Dermis blood vessel endothelial cell (primary cell): ENCODE measurements at regions not wholly inside any gene's neighbourhood (a gene's known extent, or its start where the extent isn't known, plus 50 kb on each side); places are given as distances from the start of the nearest gene placed in this dataset.

Source experiments
- DNase-seq: peaks from one replicate; pipeline ENCODE4 v3.0.0; 2010

DNA sequence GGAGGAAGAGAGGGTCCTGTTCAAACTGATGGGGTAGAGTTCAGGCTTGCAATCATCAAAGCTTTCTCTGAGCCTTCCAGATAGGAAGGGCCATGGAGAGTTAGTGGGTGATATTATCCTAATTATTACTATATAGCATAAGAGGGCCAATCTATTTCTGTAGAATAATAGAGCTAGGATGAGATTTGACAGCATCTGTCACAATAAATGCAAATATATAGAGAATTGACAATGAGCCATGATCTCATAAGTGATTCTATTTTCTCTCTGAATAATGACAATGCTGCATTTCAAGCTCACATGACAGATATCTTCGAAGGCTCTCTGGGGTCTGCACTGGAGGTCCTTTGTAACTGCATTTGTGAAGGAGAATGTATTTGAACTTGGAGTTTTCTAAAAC is 521.9 kb upstream of the CELF4 start:
- DNase-seq: no peak

DNA sequence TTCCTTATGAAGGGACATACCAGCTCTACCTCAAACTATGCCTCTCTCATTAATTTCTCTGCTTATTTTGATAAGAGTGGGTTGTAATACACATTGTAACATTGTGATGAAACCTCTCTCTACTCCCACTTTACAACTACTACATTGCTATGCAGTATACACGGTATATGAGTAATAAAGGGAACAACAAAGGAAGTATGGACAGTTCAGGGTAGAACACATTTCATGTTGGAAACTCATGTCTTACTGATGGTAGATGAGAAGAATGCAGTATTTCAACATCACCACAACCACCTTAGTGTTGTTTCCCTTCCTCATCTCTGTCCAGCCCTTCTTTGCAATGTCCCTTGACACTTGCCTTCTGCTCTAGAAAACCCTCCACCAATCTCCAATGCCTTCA is 515.9 kb upstream of the CELF4 start:
- DNase-seq: no peak

DNA sequence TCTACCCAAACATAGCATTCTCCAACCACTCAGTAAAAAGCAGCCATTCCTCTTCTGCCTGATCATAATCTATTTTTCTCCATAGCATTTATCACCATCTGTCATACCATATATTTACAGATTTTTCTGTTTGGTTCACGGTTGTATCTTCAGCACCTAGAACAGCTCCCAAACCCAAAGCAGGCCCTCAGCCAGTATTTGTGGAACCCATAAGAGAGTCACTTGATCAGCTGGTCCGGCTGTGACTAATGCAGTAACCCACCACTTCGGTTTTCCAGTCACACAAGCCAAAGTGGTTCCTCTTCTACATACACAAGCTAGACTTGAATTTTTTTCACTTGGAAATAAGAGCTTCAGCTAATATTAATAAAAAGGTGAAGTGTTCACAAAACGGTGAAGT is 511.6 kb upstream of the CELF4 start:
- DNase-seq: no peak

DNA sequence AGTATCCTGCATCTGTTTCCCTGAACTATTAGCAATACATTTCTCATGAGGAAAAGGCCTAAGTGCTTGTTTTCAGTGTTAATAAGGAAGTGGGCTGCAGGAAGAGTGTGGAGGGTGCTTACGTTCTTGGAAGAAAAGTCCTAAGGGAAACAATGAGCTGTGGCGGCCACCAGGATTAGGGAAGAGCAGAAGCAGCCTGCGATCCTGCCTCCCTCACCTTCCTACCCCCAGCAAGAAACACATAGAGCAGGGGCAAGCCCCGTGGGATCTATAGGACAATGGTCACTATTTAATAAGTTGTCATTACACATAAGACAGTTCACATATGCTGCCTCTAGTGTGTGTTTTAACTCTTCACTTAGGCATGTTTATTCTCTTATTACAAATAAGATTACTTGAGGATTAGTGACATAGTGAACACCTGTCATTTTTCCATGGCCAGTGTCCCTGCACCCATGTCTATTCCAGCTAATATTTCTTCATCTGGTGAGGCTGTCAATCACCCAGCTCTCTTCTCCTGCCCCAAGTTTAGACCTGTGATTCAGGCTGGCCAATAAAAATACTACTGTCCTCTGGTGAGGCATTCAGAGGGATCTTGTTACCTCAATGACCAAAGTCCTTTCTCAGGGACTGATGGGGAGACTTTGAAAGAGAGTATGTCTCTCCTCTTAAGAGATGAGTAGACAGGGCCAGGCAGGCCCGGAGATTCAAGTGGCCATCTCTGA is 510.9 kb upstream of the CELF4 start:
- no peak for DNase-seq

DNA sequence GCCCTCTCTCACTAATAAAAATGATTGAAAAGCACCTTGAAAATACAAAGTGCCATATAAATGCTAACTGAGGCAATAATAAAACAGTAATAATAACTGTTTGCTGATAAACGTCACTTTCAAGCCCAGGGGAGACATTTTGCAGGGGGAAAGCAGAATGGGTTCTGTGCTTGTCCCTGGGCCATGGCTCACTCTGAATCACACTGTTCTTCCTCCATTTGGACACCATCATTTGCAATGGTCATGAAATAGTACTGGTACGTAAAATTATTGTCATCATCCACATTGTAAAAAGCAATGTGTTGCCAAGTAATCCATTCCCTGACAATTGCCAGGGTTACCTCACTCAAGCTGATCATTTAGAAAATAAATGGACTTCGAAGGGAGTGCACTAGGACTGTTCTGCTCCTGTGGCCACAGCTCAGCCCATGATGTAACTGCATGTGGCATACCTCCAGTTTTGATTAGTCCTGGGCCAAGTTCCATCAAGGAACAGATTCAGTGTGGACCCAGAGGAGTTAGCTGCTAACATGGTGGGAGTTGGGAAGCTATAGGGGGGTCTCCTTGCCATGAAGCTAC is 508.8 kb upstream of the CELF4 start:
- DNase-seq: no peak

DNA sequence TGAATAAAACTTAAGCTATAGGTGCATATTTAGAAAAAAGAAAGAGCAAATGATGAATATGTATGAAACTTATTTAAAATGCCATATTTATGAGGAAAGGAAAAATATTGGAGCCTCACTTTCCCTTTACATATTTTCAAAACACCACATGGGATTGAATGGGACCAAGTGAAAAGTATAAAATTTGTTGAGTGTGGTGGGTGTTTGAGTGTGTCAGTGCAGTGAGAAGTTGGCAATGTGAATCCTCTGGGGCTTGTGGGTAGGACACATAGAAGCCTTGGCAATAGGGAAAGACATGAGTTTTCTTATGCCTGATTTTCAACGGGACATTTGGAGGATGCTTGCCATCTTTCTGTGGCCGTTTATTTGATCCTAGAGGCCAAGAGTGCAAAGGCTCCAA is 502.2 kb upstream of the CELF4 start:
- DNase-seq: no peak

DNA sequence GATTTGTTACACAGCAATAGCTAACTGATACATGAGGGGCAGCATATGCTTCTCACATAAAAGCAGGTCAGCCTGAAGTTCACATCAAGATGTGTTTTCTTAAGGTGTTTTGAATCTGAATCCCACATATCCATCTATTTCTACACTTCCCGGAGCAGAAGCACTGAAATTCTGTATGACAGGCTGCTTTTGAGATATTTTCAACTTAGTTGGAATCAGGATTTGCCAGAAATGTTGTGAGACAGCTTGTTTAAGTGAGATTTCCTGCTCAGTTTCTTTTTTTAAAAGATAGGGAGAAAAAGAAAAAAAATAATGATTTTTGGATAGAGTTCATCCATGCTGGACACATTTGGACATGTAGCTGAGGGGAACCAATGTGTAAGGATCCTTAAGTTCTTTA is 501.5 kb upstream of the CELF4 start:
- DNase-seq: no peak

DNA sequence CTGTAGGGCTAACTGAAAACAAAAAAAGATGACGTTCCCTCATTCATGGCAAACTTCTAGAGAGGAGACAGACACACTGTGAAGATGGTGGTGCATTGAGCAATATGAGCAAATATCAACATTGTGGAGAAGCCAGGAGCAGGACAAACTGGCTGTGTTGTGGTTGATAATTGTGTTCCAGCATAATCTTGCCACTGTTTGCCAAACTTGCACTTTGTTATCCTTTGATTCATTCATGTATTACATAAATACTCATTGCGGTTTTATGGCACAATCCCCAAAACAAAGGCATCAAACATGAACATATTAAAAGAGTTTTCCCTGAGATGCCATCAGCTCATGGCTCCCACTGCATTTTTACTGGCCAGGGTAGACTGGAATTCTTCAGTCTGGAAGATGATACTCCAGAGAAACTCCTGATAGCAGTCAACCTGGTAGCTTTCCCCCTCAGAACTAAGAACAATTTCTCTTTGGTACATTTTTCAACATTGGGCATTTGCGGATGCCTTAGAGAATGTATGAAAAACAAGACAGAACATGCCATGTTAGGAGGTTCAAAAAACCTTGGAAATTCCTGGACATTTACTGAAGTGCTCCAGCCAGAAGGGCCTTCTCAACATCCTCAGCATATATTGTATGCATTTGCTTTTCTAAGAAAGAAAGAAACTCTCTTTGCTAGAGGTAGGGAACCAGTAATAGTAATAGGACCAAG is 487.4 kb upstream of the CELF4 start:
- DNase-seq: no peak

DNA sequence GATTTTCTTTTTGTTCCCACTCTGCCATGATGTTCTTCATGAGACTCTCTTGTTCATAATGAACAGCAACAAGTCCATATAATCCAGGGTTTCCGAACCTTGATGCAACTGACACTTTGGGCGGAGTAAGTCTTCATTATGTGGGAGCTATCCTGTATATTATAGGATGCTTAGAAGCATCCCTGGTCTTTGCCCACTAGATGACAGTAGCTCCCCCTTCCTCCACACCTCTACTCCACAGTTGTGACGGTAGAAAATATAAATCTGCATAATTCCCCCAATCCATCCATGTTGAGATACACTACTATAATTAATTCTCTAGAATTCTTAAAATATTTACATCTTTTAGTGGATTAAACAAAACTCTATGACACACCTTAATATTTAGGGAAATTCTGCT is 482.2 kb upstream of the CELF4 start:
- no peak for DNase-seq

DNA sequence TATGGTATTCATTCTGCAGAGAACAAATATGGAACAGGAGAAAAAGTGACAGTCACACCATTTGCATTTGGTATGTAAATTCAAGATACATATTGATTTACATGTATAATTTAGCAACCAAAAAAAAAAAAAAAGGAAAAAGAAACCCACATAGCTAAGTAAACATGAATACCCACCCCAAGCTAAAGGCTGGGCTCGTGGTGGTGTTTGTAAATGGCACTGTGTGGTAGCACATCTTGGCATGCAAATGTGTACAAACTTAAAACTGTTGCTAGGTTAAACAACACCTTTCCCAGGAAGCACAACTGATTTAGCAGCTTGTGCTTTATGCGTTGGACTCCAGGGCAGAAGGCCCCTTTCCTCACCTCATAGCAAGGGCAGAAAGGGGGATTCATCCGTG is 481.1 kb upstream of the CELF4 start:
- DNase-seq: no peak

DNA sequence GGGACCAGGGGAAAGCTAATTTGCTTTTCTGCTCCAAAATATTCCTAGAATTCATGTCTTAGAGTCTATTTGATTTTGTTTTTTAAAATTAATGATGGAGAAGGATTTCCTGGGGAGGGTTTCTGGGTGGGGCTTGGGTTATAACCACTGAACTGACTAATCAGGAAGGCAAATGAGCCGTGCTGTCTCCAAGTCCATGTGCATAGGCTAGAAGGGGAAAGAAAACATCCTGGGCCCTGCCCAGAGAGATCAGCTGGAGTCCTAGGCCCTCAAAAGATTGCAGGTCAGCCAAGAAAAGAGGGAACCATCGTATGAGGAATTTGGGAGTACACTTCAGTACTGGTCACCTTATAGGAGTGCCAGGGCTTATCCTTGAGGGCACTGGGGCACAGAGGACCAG is 480.2 kb upstream of the CELF4 start:
- DNase-seq: no peak

DNA sequence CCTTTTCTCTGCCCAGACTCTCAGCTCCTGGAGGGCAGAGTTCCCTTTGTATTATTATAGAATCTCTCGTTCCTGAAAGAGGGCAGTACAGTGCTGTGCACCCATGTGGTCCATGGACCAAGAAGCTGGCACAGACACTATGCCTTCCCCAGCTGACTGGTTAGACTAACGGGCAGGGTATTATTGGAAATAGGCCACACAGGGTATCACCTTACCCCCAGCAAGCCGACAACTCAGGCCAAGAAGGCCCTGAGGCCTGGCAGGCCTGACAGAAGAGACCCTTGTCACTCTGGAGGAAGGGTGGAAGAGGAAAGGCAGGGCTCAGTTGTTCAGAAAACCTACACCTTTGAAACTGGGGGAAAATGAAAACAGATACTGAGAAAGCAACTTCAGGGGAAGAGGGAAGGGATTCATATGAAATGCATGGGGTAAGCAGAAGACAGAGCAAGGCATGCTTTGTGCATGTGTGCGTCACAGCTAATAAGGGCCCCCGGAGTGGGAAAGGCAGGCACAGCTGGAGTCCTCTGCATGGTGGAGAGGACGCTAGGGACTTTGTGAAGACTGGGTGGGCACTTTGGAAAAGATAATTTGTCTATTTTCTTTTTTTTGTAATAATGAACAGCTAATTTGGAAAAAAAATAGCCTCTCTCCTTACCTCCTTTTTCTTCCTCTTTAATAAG is 476.8 kb upstream of the CELF4 start:
- DNase-seq: no peak

DNA sequence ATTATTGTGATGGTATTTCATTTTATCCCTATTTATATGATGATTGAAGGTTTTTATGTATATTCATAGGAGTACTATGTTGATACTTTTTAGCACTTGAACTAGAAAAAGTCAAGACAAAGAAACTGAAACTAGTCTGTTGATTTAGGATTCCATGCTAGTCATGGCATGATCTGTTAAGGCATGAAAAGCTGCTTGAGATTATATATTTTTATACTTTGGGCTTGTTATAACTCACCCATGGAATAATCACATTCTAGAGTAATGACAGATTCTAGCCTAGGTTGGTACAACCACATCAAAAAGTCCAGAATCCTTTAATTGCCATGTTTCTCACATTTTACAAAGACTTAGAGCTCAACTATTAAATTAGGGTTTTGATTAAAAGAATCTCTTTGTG is 472.6 kb upstream of the CELF4 start:
- DNase-seq: no peak

DNA sequence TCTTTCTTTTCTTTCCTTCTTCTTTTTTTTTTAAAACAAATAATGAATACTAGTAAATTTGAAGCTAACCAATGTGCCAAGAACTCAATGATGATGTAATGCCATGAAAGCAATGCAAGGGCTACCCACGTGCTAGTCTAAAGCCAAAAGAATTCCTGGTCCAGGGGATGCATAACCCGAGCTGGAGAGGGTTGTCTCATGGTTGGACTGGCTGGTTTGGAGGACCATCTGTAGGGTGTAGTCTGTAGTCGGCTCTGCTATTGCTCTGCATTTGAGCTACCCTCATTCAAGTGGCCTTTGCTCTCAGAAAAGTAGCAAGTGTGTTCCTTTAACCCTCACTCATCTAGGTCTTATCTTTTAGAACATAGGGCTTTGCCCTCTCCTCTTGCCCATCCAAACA is 469.6 kb upstream of the CELF4 start:
- no peak for DNase-seq

DNA sequence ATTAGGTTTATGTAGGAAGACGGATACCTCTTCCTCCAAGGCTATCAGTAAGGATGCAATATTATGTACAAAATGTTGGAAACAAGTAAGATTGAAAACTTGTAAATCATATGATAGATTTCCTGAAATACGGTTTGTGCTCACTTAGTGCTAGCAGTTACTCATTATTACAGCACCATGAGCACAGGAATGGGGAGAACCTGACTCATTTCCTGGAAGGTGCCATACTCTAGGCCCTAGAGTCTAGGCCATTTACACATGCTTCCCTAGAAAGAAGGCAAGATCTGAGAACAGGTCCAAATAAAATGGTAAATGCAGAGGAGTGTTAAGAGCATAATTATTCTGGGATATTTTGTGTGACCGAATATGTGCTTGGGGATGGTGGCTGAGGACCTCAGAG is 467.7 kb upstream of the CELF4 start:
- DNase-seq: no peak

DNA sequence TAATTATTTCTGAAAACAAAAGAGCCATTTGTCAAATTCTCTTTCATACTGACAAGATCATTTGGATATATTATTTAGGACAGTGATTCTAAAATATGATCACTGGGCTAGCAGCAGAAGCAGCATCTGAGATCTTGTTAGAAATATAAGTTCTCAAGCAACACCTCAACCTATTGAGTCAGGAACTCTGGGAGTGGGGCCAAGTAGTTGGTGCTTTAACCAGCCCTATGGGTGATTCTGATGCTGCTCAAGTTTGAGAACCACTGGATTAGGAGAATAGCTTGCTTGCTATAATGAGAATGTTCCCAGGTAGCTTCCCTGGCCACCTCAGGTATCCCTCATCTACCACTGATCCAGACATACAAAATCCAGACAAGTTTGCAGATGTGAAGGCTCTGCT is 466.9 kb upstream of the CELF4 start:
- no peak for DNase-seq

DNA sequence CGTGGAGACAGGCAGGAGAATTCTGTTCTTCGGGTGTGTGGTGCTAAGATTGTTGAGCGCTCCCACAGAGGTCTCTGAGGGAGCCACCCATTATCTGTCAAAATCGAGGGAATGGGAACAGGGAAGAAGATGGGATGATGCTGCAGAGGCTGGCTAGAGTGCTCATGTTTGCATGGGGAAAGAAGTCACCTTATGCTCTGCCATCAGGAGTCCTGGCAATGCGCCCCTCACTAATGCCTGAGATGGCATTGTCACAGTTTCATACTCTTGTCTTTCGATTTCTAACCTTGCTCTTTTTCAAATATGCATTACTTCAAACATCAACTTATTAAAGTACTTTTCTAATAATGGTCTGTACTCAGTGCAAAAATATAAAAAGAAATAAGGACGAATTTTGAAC is 463.3 kb upstream of the CELF4 start:
- DNase-seq: no peak

DNA sequence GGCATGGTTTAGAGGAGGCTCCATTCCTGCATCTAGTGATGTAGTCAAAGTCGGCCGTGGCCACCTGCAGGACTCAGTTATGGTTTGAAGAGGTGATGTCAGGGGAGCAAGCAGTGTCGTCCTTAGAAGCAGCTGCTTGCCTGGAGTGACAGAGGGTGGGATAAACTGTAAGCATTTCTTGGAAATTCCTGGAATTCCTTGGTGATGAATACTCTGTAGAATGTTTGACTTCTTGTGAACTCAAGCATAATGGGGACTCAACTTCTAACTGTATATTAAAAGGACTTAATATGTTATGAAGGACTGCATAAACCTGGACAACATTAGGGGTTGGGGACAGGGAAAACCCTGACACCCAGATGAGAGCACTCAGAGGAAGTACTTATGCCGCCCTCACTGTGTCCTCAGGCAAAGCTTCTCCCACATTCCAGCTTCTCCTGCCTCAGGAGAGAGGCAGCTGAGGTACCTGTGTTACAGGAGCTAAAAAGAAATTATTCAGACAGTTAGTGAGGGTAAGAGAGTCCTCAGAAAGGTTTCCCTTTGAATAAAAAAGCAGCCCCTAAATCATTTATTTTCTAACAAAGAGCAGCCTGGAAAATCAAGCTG is 459.9 kb upstream of the CELF4 start:
- no peak for DNase-seq

DNA sequence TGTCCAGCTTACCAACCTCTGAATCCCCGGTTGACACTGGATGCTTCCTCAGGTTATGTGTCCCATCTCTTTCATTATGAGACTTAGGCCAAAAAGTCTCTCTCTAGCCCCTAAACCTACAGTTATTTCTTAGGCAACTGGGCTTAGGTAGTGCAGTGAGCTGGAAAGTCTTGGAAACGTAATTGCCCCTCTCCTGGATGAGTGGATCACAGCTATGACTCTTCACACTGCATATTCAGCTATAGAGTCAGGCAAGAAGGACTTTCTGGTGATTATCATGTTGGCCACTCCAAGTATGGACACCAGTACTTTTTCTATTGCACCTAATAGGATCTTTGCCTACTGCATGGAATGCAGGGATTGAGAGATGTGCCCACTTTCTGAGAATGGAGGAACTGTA is 458.3 kb upstream of the CELF4 start:
- DNase-seq: no peak

DNA sequence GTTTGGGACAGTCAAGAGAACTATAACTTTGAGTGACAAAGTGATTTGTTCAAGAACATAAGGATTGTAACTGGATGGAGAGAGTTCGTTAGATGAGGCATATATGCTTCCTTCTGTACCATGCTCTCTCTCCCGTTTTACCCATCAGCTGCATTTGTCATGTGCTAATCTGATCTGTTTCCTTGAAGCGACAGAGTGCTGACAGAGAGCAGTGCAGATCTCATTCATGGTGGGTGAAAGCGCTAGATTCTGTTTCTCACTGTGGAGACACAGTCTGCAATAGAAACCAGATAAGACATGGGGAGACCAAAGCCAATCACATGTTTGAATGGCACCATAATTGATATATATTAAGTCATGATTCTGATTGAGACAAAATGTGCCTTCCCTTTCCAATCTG is 456.6 kb upstream of the CELF4 start:
- DNase-seq: no peak

DNA sequence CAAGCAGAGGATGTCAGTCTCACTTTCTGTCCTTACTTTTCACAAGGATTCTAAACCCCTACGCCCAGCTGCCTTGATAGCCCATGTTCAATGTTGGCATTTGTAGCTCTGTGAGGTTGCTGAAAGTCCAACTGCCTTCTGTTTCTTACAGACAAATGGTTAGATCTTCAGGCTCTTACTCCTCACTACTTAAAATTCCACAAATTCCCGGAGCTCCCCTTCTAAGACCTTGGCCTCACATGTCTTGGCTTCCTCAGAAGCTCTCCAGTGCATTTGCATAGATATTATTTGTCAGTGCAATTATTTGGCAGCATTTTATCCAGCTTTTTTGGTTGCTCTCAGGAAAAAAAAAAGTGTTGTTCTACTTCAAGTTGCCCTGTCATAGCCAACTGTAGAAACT is 453.7 kb upstream of the CELF4 start:
- no peak for DNase-seq

DNA sequence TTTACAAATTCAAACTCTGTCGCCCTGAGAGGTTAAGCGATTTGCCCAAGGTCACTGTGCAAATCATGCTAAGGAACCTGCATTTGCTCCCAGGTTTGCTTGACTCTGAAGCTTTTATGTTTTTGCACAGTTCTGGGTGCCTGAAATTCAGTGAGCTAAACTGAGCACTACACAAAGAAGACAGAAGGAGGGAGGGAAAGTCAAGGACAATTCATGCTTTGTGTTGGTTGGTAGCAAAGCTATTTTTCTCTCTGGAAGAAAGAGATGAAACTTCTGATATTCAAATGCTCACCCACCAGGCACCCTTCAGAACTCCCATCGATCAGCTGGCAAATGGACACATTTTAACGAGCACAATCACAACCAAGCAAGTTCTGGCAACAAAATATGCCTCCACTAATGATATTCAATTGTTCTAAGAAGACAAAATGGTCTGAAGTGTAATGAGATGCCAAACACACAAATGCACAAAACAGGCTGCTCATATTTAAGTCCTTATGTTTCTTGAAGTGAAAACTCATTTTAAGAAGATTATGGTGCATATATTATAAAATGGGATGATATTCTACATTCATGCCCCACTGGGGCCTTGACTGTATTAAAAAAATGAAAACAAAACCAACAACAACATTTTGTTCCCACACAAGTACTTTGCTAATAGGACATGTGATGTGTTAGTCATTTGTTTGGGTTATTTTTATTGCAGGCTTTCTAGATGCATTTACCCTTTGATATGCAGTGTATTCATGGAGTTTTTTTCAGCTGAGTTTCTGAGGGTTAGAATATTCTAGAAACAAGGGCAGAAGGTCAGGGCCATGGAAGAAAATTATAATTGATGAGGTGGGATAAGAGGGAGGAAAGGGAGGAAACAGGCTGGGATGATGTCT is 445.6 kb upstream of the CELF4 start:
- no peak for DNase-seq
